Thyroid gland (tissue), 4 donors: ENCODE measurements at regions not wholly inside any gene's neighbourhood (a gene's known extent, or its start where the extent isn't known, plus 50 kb on each side); places are given as distances from the start of the nearest gene placed in this dataset.
A peak's percentile ranks its signal among the peaks of the same experiment; 100 is the strongest.
"Not testable (repeated sequence)": the region's sequence is repeated elsewhere in the genome, so short reads cannot be mapped to it uniquely, and the experiment has no call there.

Source experiments
- DNase-seq, 2 donors: peaks; one replicate each; pipeline ENCODE4 v3.0.0-alpha.2; 2019
- H3K27ac ChIP-seq, 3 donors: fragments of 200-600 bp; sonication (generic); 1 replicate in 2 of 3; 2 replicates in 1 of 3; pipeline ENCODE4 v1.5.1; 2016 to 2019; ENCODE audit warnings: mild to moderate bottlenecking in 1 of 3, moderate library complexity in 1 of 3
- H3K27me3 ChIP-seq: fragments of 200-600 bp; sonication (generic); one replicate; pipeline ENCODE4 v1.5.1; 2019
- H3K36me3 ChIP-seq, 2 donors: fragments of 200-600 bp; sonication (generic); one replicate each; pipeline ENCODE4 v1.5.1; 2016 to 2019
- H3K4me1 ChIP-seq, 2 donors: fragments of 200-600 bp; sonication (generic); one replicate each; pipeline ENCODE4 v1.5.1; 2017 to 2019
- H3K4me3 ChIP-seq, 3 donors: fragments of 200-600 bp; sonication (generic); replicated peaks in 1 of 3; 1 replicate in 2 of 3; 2 replicates in 1 of 3; pipeline ENCODE4 v1.5.1; 2016; ENCODE audit warnings: mild to moderate bottlenecking in 1 of 3
- H3K9me3 ChIP-seq: fragments of 200-600 bp; sonication (generic); one replicate; pipeline ENCODE4 v1.5.1; 2017
- POLR2A ChIP-seq, 2 donors: fragments of 450-650 bp; IDR thresholded peaks; one replicate each; pipeline ENCODE4 v1.6.1; 2017; ENCODE audit warnings: antibody characterized with exemption in 2 of 2, mild to moderate bottlenecking in 2 of 2, moderate library complexity in 1 of 2
- WGBS, 2 donors: methylation state at CpG; one replicate each; pipeline ENCODE4 v1.1.5; 2017; 5-methylcytosine and 5-hydroxymethylcytosine counted together
- intact Hi-C: fragments of 100-400 bp; cut with DNase I; formaldehyde crosslinking; loops from one replicate; pipeline ENCODE4 v1.15.1; 2023
- TF ChIP-seq, protein P1 (sequence below), 6 experiments: fragments of 200-600 bp in 3 of 6; fragments of 450-650 bp in 3 of 6; sonication (generic) in 3 of 6; IDR thresholded peaks; one replicate each; pipeline ENCODE4 v1.5.1; 2016 to 2019; ENCODE audit warnings: antibody characterized with exemption in 6 of 6, mild to moderate bottlenecking in 2 of 6, inconsistent platforms in 1 of 6, moderate library complexity in 1 of 6

DNA sequence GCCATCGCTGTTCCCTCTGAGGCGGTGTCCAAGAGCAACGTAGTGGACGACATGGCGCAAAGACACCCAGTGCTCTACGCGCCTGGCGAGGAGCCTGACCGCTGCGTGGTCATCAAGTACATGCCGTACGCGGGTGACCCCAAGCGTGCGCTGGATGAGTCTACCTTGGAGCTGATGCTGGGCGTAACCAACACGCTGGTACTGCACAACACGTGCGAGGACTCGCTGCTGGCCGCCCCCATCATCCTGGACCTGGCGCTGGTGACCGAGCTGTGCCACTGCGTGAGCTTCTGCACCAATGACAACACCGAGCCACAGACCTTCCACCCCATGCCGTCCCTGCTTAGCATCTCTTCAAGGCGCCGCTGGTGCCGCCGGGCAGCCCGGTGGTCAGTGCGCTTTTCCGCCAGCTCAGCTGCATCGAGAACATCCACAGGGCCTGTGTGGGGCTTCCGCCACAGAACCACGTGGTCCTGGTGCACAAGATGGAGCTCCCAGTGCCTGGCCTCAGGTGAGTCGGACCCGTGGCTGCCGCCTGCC lies 129.0 kb downstream of the ANAPC4 start:
- Histone ChIP-seq H3K4me1 (no peaks in the 10 kb centered on the region), H3K4me3 (no peak overlapping the region), H3K36me3 (no peaks in the 10 kb centered on the region), H3K27ac (no peak overlapping the region), H3K9me3 (no peaks in the 10 kb centered on the region), H3K27me3 (no peaks in the 10 kb centered on the region)
- DNase-seq, result no peak
- TF ChIP-seq, protein P1, sequence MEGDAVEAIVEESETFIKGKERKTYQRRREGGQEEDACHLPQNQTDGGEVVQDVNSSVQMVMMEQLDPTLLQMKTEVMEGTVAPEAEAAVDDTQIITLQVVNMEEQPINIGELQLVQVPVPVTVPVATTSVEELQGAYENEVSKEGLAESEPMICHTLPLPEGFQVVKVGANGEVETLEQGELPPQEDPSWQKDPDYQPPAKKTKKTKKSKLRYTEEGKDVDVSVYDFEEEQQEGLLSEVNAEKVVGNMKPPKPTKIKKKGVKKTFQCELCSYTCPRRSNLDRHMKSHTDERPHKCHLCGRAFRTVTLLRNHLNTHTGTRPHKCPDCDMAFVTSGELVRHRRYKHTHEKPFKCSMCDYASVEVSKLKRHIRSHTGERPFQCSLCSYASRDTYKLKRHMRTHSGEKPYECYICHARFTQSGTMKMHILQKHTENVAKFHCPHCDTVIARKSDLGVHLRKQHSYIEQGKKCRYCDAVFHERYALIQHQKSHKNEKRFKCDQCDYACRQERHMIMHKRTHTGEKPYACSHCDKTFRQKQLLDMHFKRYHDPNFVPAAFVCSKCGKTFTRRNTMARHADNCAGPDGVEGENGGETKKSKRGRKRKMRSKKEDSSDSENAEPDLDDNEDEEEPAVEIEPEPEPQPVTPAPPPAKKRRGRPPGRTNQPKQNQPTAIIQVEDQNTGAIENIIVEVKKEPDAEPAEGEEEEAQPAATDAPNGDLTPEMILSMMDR (IDR thresholded peaks at IDR 0.05), result no peak
- no peak for TF ChIP-seq POLR2A (IDR thresholded peaks at IDR 0.05)
- intact Hi-C loops, result no loop called here
- 97% methylated on average over 27 to 28 of the region's 39 CpGs for whole genome bisulfite sequencing, 2 donors

DNA sequence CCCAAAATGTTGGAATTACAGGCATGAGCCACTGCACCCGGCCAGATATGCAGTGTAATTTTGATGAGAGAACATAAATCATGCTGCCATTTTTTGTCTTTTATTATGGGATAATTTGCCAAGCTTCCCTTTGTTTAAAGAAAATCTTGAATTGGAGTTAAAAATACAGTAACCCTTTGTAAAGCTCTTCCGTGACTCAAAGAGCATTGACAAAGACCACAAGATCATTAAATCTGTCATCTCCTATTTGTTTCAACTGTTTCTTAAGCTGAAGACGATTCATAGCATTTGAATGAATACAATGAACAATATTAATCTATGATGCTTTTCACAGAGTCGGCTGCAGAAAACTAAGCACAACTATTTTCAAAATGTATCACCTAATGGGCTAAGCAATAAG lies 132.6 kb downstream of the ANAPC4 start:
- DNase-seq, result no peak
- intact Hi-C loops, result no loop called here
- H3K27me3 ChIP-seq, result no peaks in the 10 kb centered on the region
- H3K9me3 ChIP-seq, result no peaks in the 10 kb centered on the region
- no peaks in the 10 kb centered on the region for H3K4me1 ChIP-seq
- no peak for TF ChIP-seq POLR2A (IDR thresholded peaks at IDR 0.05)
- TF ChIP-seq, protein P1 (IDR thresholded peaks at IDR 0.05), result no peak
- no peaks in the 10 kb centered on the region for H3K36me3 ChIP-seq
- no peak overlapping the region for H3K4me3 ChIP-seq
- H3K27ac ChIP-seq, result no peak overlapping the region
- WGBS, 2 donors, result 74 to 86% methylated on average over 4 of the region's 4 CpGs

DNA sequence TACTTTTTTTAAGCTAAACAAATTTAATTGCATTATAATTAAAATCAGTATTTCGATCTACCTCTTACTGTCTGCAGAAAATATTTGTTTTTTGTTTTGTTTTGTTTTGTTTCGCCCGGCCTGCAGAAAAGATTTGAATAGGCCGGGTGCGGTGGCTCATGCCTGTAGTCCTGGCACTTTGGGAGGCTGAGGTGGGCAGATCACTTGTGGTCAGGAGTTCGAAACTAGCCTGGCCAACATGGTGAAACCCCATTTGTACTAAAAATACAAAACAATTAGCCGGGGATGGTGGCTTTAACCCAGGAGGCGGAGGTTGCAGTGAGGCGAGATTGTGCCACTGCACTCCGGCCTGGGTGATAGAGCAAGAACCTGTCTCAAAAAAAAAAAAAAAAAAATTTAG lies 134.8 kb downstream of the ANAPC4 start:
- H3K36me3 ChIP-seq, H3K27ac ChIP-seq, H3K27me3 ChIP-seq, DNase-seq, H3K4me3 ChIP-seq, intact Hi-C loops, H3K4me1 ChIP-seq, H3K9me3 ChIP-seq: not testable (repeated sequence)
- 94 to 96% methylated on average over 10 of the region's 10 CpGs for WGBS, 2 donors

DNA sequence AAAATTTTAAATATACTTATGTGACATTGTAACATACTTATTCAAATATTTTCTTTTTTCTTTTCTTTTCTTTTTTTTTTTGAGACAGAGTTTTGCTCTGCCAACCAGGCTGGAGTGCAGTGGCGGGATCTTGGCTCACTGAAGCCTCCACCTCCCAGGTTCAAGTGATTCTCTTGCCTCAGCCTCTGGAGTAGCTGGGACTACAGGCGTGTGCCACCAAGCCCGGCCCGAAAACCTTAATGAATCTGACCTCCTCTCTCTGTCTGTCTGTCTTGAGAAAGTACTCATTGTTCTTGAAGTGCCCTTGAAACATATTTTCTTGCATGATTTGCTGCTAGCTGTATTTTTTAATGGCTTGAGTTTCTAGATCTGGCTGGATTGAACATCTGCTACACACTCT lies 136.8 kb downstream of the ANAPC4 start:
- intact Hi-C loops, result no loop called here
- no peak for TF ChIP-seq POLR2A (IDR thresholded peaks at IDR 0.05)
- TF ChIP-seq, protein P1 (IDR thresholded peaks at IDR 0.05), result no peak
- peak in 1 of 2 donors; percentile 18 for DNase-seq
- Histone ChIP-seq H3K4me1 (no peaks in the 10 kb centered on the region), H3K4me3 (no peak overlapping the region), H3K27me3 (no peaks in the 10 kb centered on the region), H3K36me3 (no peaks in the 10 kb centered on the region), H3K9me3 (no peaks in the 10 kb centered on the region), H3K27ac (no peak overlapping the region)
- 43 to 53% methylated on average over 4 of the region's 4 CpGs for WGBS, 2 donors

DNA sequence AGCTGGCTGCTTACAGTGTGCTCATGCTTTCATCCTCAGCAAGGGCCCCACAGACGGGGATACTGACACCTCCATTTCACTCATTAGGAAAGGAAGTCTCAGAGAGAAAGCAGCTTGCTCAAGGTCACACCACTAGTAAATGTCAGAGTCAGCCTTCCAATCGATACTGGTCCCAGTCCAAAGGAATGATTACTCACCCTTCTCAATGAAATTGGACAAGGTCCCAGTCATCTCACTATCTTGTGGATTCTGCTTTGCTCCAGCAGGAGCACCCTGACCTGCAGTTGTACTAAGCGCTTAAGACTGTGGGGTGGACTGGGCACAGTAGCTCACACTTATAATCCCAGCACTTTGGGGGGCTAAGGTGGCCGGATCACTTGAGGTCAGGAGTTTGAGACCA lies 132.2 kb upstream of the SLC34A2 start:
- intact Hi-C loops, result no loop called here
- no peak for TF ChIP-seq POLR2A (IDR thresholded peaks at IDR 0.05)
- TF ChIP-seq, protein P1 (IDR thresholded peaks at IDR 0.05), result no peak
- peak overlapping the region in 1 of 3 donors; percentile 10 for H3K27ac ChIP-seq
- no peak for DNase-seq
- no peak overlapping the region for H3K4me3 ChIP-seq
- H3K27me3 ChIP-seq, result no peaks in the 10 kb centered on the region
- H3K4me1 ChIP-seq, result peaks cover 6 to 16% of the 10 kb centered on the region in 2 donors
- no peaks in the 10 kb centered on the region for H3K9me3 ChIP-seq
- 70 to 74% methylated on average over 4 of the region's 4 CpGs for WGBS, 2 donors
- no peaks in the 10 kb centered on the region for H3K36me3 ChIP-seq

DNA sequence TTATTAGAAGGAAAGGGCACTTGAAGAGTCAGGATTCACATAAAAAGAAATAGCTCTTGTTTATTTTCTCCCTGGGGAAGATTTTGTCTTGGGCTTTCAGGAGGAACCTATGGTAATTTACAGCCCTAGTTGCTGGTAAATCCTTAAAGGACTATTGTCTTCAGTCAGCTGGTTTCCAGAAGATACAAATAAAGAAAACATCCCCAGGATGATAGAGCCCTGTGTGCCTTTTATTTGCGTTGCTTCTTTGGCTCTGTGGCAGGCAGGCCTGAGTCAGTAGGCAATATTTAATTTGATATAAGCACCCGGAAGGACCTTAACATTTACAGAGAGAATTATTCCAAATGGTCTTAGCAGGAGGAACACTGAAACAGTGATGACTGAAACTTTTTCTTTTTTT lies 131.0 kb upstream of the SLC34A2 start:
- intact Hi-C loops, result no loop called here
- TF ChIP-seq, protein P1 (IDR thresholded peaks at IDR 0.05), result no peak
- TF ChIP-seq POLR2A (IDR thresholded peaks at IDR 0.05), result no peak
- DNase-seq, result no peak
- no peaks in the 10 kb centered on the region for H3K9me3 ChIP-seq
- H3K4me1 ChIP-seq, result peaks cover 3 to 16% of the 10 kb centered on the region in 2 donors
- no peaks in the 10 kb centered on the region for H3K36me3 ChIP-seq
- no peaks in the 10 kb centered on the region for H3K27me3 ChIP-seq
- WGBS, 2 donors, result 46 to 58% methylated on average over 2 of the region's 2 CpGs
- H3K27ac ChIP-seq, result peak overlapping the region in 1 of 3 donors; percentile 36
- H3K4me3 ChIP-seq, result no peak overlapping the region
